Ascending aorta (tissue), 2 donors: ENCODE measurements at regions not wholly inside any gene's neighbourhood (a gene's known extent, or its start where the extent isn't known, plus 50 kb on each side); places are given as distances from the start of the nearest gene placed in this dataset.

Experiments used
- DNase-seq, 2 donors: peaks; one replicate each; pipeline ENCODE4 v3.0.0-alpha.2; 2019; ENCODE audit warnings: low spot score in 2 of 2
- H3K27ac ChIP-seq, 2 donors: fragments of 200-600 bp; sonication (generic); one replicate each; pipeline ENCODE4 v1.5.1; 2016 to 2017; ENCODE audit warnings: mild to moderate bottlenecking in 1 of 2
- H3K27me3 ChIP-seq: fragments of 200-600 bp; sonication (generic); one replicate; pipeline ENCODE4 v1.5.1; 2017
- H3K36me3 ChIP-seq, 2 donors: fragments of 200-600 bp; sonication (generic); one replicate each; pipeline ENCODE4 v1.5.1; 2016
- H3K4me1 ChIP-seq, 2 donors: fragments of 200-600 bp; sonication (generic); one replicate each; pipeline ENCODE4 v1.5.1; 2016 to 2017; ENCODE audit warnings: mild to moderate bottlenecking in 1 of 2
- H3K4me3 ChIP-seq, 2 donors: fragments of 200-600 bp; sonication (generic); one replicate each; pipeline ENCODE4 v1.5.1; 2016 to 2017; ENCODE audit warnings: mild to moderate bottlenecking in 1 of 2
- H3K9me3 ChIP-seq, 2 donors: fragments of 200-600 bp; sonication (generic); one replicate each; pipeline ENCODE4 v1.5.1; 2016
- CTCF ChIP-seq, 3 experiments: fragments of 200-600 bp in 2 of 3; fragments of 450-650 bp in 1 of 3; sonication (generic) in 2 of 3; IDR thresholded peaks; one replicate each; pipeline ENCODE4 v1.5.1; 2016 to 2019; ENCODE audit warnings: antibody characterized with exemption in 3 of 3, mild to moderate bottlenecking in 1 of 3, moderate library complexity in 1 of 3
- intact Hi-C: fragments of 100-400 bp; cut with DNase I; formaldehyde crosslinking; loops from one replicate; pipeline ENCODE4 v1.15.1; 2023

GRCh38 chr7:41107938-41108448 lies 594.9 kb downstream of the INHBA start:
- no peak overlapping the region for H3K4me3 ChIP-seq
- DNase-seq = no peak
- intact Hi-C loops = no loop called here
- no peaks in the 10 kb centered on the region for H3K4me1 ChIP-seq
- H3K9me3 ChIP-seq = no peaks in the 10 kb centered on the region
- H3K27ac ChIP-seq = no peak overlapping the region
- no peaks in the 10 kb centered on the region for H3K27me3 ChIP-seq
- TF ChIP-seq CTCF (IDR thresholded peaks at IDR 0.05) = no peak
- no peaks in the 10 kb centered on the region for H3K36me3 ChIP-seq

- DNase-seq = no peak
- H3K36me3 ChIP-seq = no peaks in the 10 kb centered on the region
- TF ChIP-seq CTCF (IDR thresholded peaks at IDR 0.05) = no peak
- H3K27ac ChIP-seq = no peak overlapping the region
- no peaks in the 10 kb centered on the region for H3K27me3 ChIP-seq
- H3K4me1 ChIP-seq = no peaks in the 10 kb centered on the region
- intact Hi-C loops = no loop called here
- H3K9me3 ChIP-seq = no peaks in the 10 kb centered on the region
- H3K4me3 ChIP-seq = no peak overlapping the region
Observed at GRCh38 chr7:41107330-41107937, 595.5 kb downstream of the INHBA start.

DNA sequence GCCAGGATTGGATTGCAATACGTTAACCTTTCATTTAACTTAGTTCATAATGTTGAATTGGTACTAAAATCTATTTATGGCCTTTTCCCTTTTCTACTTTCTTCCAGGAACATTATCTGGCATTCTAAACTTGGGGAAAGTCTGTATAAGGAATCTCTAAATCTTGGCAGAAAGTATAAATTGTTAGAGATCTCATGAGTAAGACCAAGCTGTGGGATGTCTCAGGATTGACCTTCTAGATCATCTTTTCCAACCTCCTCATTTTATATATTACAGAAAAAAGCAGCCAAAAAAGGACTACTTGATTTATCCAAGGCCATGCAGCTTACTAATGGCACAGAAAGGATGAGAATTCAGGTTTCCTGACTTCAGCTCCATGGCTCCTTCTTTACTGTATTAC lies 598.3 kb downstream of the INHBA start:
- DNase-seq = no peak
- intact Hi-C loops = no loop called here
- H3K27ac ChIP-seq = no peak overlapping the region

DNA sequence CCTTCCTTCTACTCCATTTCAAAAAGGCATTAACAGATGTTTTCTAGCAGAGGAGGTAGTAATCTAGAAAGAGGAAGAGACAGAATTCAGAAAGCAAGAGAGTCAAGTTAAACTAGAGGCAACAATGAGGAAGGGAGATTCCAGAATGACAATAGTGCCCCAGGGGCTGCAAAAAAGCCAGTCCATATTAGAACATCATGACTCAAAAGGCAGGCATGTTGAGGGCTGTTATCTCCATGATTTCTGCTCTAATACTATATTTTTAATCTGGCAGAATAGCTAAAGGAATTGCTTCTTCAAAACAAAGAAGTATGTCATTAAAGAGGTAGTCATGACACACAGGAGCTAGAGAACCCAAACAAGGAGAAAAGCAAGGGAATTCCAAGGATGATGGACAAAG lies 599.6 kb downstream of the INHBA start:
- H3K4me3 ChIP-seq = no peak overlapping the region
- H3K4me1 ChIP-seq = no peaks in the 10 kb centered on the region
- no peak for DNase-seq
- no peak overlapping the region for H3K27ac ChIP-seq
- intact Hi-C loops = no loop called here
- H3K36me3 ChIP-seq = no peaks in the 10 kb centered on the region
- no peaks in the 10 kb centered on the region for H3K9me3 ChIP-seq
- H3K27me3 ChIP-seq = no peaks in the 10 kb centered on the region
- TF ChIP-seq CTCF (IDR thresholded peaks at IDR 0.05) = no peak

More for the DNA sequence above, 598.3 kb downstream of the INHBA start:
- no peaks in the 10 kb centered on the region for H3K4me1 ChIP-seq
- TF ChIP-seq CTCF (IDR thresholded peaks at IDR 0.05) = no peak
- no peaks in the 10 kb centered on the region for H3K27me3 ChIP-seq
- no peak overlapping the region for H3K4me3 ChIP-seq
- no peaks in the 10 kb centered on the region for H3K9me3 ChIP-seq
- H3K36me3 ChIP-seq = no peaks in the 10 kb centered on the region

DNA sequence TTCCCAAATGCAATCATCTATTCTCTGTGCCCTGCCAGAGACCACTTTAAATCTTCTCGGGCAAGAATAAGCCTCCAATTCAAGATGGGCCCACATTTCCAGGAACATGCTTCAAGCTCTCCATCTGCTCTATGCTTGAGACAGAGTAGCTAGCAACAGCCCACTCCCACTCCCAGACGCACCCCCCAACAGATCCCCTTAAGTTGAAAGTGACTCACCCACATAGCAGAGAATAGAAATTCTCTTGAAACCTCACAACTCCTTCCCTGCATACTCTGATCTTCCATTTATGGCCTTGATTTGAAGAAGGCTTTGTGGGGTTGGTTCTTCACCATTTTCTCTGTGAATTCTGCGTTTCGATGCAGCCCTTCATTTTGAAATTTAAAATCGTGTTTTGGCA lies 604.0 kb downstream of the INHBA start:
- no peak for TF ChIP-seq CTCF (IDR thresholded peaks at IDR 0.05)
- Histone ChIP-seq H3K9me3 (no peaks in the 10 kb centered on the region), H3K36me3 (no peaks in the 10 kb centered on the region), H3K4me3 (no peak overlapping the region), H3K27me3 (no peaks in the 10 kb centered on the region), H3K4me1 (no peaks in the 10 kb centered on the region), H3K27ac (no peak overlapping the region)
- intact Hi-C loops = no loop called here
- no peak for DNase-seq

GRCh38 chr7:41098402-41098801 lies 604.5 kb downstream of the INHBA start:
- Histone ChIP-seq H3K36me3 (no peaks in the 10 kb centered on the region), H3K4me1 (no peaks in the 10 kb centered on the region), H3K27ac (no peak overlapping the region), H3K9me3 (no peaks in the 10 kb centered on the region), H3K4me3 (no peak overlapping the region), H3K27me3 (no peaks in the 10 kb centered on the region)
- no peak for TF ChIP-seq CTCF (IDR thresholded peaks at IDR 0.05)
- DNase-seq = no peak
- intact Hi-C loops = no loop called here
